ENCODE measurements at regions not wholly inside any gene's neighbourhood (a gene's known extent, or its start where the extent isn't known, plus 50 kb on each side); places are given as distances from the start of the nearest gene placed in this dataset.

GRCh38 chr5:3518576-3518975, 77.1 kb upstream of the IRX1 start:
- TF ChIP-seq CTCF (IDR thresholded peaks at IDR 0.05) (no peak), CREB1 (CRISPR knock-in tag; IDR thresholded peaks at IDR 0.05) (no peak), E2F4 (CRISPR knock-in tag; IDR thresholded peaks at IDR 0.05; ENCODE audit: borderline replicate concordance, low read depth) (no peak), CDX4 (CRISPR knock-in tag; IDR thresholded peaks at IDR 0.05; ENCODE audit: borderline replicate concordance) (no peak), JUN (CRISPR knock-in tag; IDR thresholded peaks at IDR 0.05) (no peak), ESRRA (CRISPR knock-in tag; IDR thresholded peaks at IDR 0.05; ENCODE audit: borderline replicate concordance) (no peak), NFYB (CRISPR knock-in tag; conservative IDR thresholded peaks at IDR 0.05; ENCODE audit: low read depth) (no peak), ZNF281 (CRISPR knock-in tag; IDR thresholded peaks at IDR 0.05) (no peak), USF2 (CRISPR knock-in tag; IDR thresholded peaks at IDR 0.05) (no peak)
- TF ChIP-seq, protein P1, sequence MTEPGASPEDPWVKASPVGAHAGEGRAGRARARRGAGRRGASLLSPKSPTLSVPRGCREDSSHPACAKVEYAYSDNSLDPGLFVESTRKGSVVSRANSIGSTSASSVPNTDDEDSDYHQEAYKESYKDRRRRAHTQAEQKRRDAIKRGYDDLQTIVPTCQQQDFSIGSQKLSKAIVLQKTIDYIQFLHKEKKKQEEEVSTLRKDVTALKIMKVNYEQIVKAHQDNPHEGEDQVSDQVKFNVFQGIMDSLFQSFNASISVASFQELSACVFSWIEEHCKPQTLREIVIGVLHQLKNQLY (CRISPR knock-in tag; IDR thresholded peaks at IDR 0.05) = no peak
- TF ChIP-seq, protein P2, sequence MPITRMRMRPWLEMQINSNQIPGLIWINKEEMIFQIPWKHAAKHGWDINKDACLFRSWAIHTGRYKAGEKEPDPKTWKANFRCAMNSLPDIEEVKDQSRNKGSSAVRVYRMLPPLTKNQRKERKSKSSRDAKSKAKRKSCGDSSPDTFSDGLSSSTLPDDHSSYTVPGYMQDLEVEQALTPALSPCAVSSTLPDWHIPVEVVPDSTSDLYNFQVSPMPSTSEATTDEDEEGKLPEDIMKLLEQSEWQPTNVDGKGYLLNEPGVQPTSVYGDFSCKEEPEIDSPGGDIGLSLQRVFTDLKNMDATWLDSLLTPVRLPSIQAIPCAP (CRISPR knock-in tag; IDR thresholded peaks at IDR 0.05) = no peak
- TF ChIP-seq, protein P3, sequence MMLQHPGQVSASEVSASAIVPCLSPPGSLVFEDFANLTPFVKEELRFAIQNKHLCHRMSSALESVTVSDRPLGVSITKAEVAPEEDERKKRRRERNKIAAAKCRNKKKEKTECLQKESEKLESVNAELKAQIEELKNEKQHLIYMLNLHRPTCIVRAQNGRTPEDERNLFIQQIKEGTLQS (CRISPR knock-in tag; conservative IDR thresholded peaks at IDR 0.05) = no peak

Data from WTC11 (cell line).